Activated B cell treated with CpG ODN at 0.5 μM for 24 hours (primary cell): ENCODE measurements at regions not wholly inside any gene's neighbourhood (a gene's known extent, or its start where the extent isn't known, plus 50 kb on each side); places are given as distances from the start of the nearest gene placed in this dataset.

Experiments
- ATAC-seq: fragments of 200-7000 bp; cut with Tn5 transposase; one replicate; pipeline ENCODE4 v1.10.0; 2021; ENCODE audit warnings: low read depth, mild to moderate bottlenecking, moderate library complexity
- CTCF ChIA-PET: fragments of 350-600 bp; sonication (Branson Sonifier 250); formaldehyde crosslinking; loops from one replicate; lab custom pipeline; 2021; ENCODE audit warnings: antibody characterized with exemption; lab: Charles Lee
- POLR2A ChIA-PET: fragments of 350-600 bp; sonication (Branson Sonifier 250); formaldehyde crosslinking; loops from one replicate; lab custom pipeline; 2021; ENCODE audit warnings: antibody characterized with exemption; lab: Charles Lee
- DNase-seq: peaks from one replicate; pipeline ENCODE4 v3.0.0; 2022
- H3K27ac Mint-ChIP-seq: one replicate; pipeline ENCODE4 v1.8.0; 2020; ENCODE audit warnings: mixed read lengths
- H3K27me3 Mint-ChIP-seq: one replicate; pipeline ENCODE4 v1.8.0; 2021; ENCODE audit warnings: mixed read lengths
- H3K36me3 Mint-ChIP-seq: one replicate; pipeline ENCODE4 v1.8.0; 2021; ENCODE audit warnings: low read depth, mixed read lengths
- H3K4me1 Mint-ChIP-seq: one replicate; pipeline ENCODE4 v1.8.0; 2021; ENCODE audit warnings: mixed read lengths
- H3K4me3 Mint-ChIP-seq: one replicate; pipeline ENCODE4 v1.8.0; 2020; ENCODE audit warnings: mild to moderate bottlenecking, mixed read lengths
- H3K9me3 Mint-ChIP-seq: one replicate; pipeline ENCODE4 v1.8.0; 2020; ENCODE audit warnings: mixed read lengths
- CTCF ChIP-seq: fragments of 200-600 bp; IDR thresholded peaks from one replicate; pipeline ENCODE4 v1.8.0; 2022; ENCODE audit warnings: antibody characterized with exemption, mild to moderate bottlenecking
- intact Hi-C: fragments of 100-400 bp; cut with micrococcal nuclease; formaldehyde crosslinking; loops from one replicate; pipeline ENCODE4 v1.15.1; 2024

GRCh38 chr11:71198823-71199165 is 53.6 kb downstream of the SHANK2 start:
- POLR2A ChIA-PET, result no interaction called here
- Mint-ChIP-seq H3K27me3 (peaks cover 7% of the 10 kb centered on the region), H3K36me3 (no peaks in the 10 kb centered on the region), H3K4me1 (peaks cover 20% of the 10 kb centered on the region), H3K9me3 (no peaks in the 10 kb centered on the region), H3K4me3 (no peak overlapping the region), H3K27ac (no peak overlapping the region)
- CTCF ChIA-PET, result no interaction called here
- ATAC-seq (no peak), DNase-seq (no peak)
- no peak for TF ChIP-seq CTCF
- intact Hi-C loops, result no loop called here

GRCh38 chr11:71198141-71198822 is 54.1 kb downstream of the SHANK2 start:
- ATAC-seq (no peak), DNase-seq (no peak)
- no peak overlapping the region for H3K4me3 Mint-ChIP-seq
- TF ChIP-seq CTCF, result no peak
- no peaks in the 10 kb centered on the region for H3K9me3 Mint-ChIP-seq
- peaks cover 15% of the 10 kb centered on the region for H3K4me1 Mint-ChIP-seq
- CTCF ChIA-PET, result no interaction called here
- H3K27ac Mint-ChIP-seq, result no peak overlapping the region
- POLR2A ChIA-PET, result no interaction called here
- intact Hi-C loops, result no loop called here
- H3K27me3 Mint-ChIP-seq, result peaks cover 8% of the 10 kb centered on the region
- no peaks in the 10 kb centered on the region for H3K36me3 Mint-ChIP-seq

GRCh38 chr11:71197096-71197495 is 55.3 kb downstream of the SHANK2 start:
- Mint-ChIP-seq H3K9me3 (no peaks in the 10 kb centered on the region), H3K4me3 (no peak overlapping the region), H3K27me3 (peaks cover 8% of the 10 kb centered on the region), H3K36me3 (no peaks in the 10 kb centered on the region), H3K27ac (no peak overlapping the region), H3K4me1 (peaks cover 10% of the 10 kb centered on the region)
- ChIA-PET CTCF (no interaction called here), POLR2A (no interaction called here)
- ATAC-seq (no peak), DNase-seq (no peak)
- intact Hi-C loops, result no loop called here
- no peak for TF ChIP-seq CTCF

GRCh38 chr11:71194710-71195109 is 57.7 kb downstream of the SHANK2 start:
- no peak for TF ChIP-seq CTCF
- no peak overlapping the region for H3K4me3 Mint-ChIP-seq
- H3K9me3 Mint-ChIP-seq, result no peaks in the 10 kb centered on the region
- ATAC-seq (no peak), DNase-seq (no peak)
- intact Hi-C loops, result no loop called here
- ChIA-PET CTCF (no interaction called here), POLR2A (no interaction called here)
- no peak overlapping the region for H3K27ac Mint-ChIP-seq
- peaks cover 8% of the 10 kb centered on the region for H3K27me3 Mint-ChIP-seq
- H3K4me1 Mint-ChIP-seq, result no peaks in the 10 kb centered on the region
- no peaks in the 10 kb centered on the region for H3K36me3 Mint-ChIP-seq

- DNase-seq (no peak), ATAC-seq (no peak)
- H3K36me3 Mint-ChIP-seq, result no peaks in the 10 kb centered on the region
- H3K4me3 Mint-ChIP-seq, result no peak overlapping the region
- ChIA-PET CTCF (no interaction called here), POLR2A (no interaction called here)
- intact Hi-C loops, result no loop called here
- no peaks in the 10 kb centered on the region for H3K4me1 Mint-ChIP-seq
- no peaks in the 10 kb centered on the region for H3K9me3 Mint-ChIP-seq
- no peak overlapping the region for H3K27ac Mint-ChIP-seq
- H3K27me3 Mint-ChIP-seq, result peaks cover 8% of the 10 kb centered on the region
- no peak for TF ChIP-seq CTCF
Measured at GRCh38 chr11:71193431-71193830, 58.9 kb downstream of the SHANK2 start.
